ENCODE measurements at regions not wholly inside any gene's neighbourhood (a gene's known extent, or its start where the extent isn't known, plus 50 kb on each side); places are given as distances from the start of the nearest gene placed in this dataset.

DNA sequence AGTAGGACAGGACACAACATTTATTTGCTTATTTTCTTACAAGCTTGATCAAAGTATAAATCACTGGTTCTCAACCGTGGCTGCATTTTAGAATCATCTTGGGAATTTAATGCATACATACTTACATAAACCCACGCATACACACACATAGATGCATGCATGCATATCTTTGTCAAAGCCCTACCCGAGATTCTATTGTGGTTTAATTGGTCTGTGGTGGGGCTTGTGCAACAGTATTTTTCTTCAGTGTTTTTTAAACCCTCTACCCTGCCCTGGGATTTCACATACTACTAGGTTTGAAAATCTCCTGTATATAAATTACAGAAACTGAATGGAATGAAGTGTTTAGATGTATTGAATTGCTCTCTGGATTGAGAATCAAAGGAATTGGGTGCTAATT lies 1166.2 kb downstream of the MAT2B start:
- no peak for TF ChIP-seq CTCF (IDR thresholded peaks at IDR 0.05)
- TF ChIP-seq EZH2 (IDR thresholded peaks at IDR 0.05; ENCODE audit: borderline replicate concordance, insufficient read depth, low read depth, low read length, poor library complexity, severe bottlenecking) = no peak

GRCh38 chr5:164672205-164672604 lies 1166.8 kb downstream of the MAT2B start:
- no peaks in the 10 kb centered on the region for H3K27me3 Mint-ChIP-seq
- H2AFZ ChIP-seq (ENCODE audit: insufficient read depth, low read depth, low read length, poor library complexity, severe bottlenecking) = no peak overlapping the region
- H3K79me2 ChIP-seq (ENCODE audit: control insufficient read depth, insufficient read depth, low read length) = no peaks in the 10 kb centered on the region
- CTCF ChIA-PET = interaction anchor here (1.1 kb wide), 1 partner anchor 13 kb away, joined by 3 read pairs; no protein-coding TSS in a partner anchor
- 81% methylated on average over 2 of the region's 4 CpGs for WGBS (ENCODE audit: insufficient coverage)
- no peak overlapping the region for H3K4me3 Mint-ChIP-seq
- ATAC-seq (ENCODE audit: low read depth) (no peak), DNase-seq (no peak)
- intact Hi-C loops (cut with micrococcal nuclease) = loop anchor here (2.0 kb wide), 1 partner anchor 1107 kb away; no protein-coding TSS in a partner anchor
- H3K9me3 Mint-ChIP-seq (ENCODE audit: insufficient read depth) = no peaks in the 10 kb centered on the region
- POLR2A ChIA-PET = no interaction called here
- H3K27me3 ChIP-seq (replicated peaks in 1 of 4; ENCODE audit: control extremely low read depth in 1 of 4, control insufficient read depth in 3 of 4, insufficient read depth in 4 of 4, low read length in 3 of 4) = no peaks in the 10 kb centered on the region
- H3K4me2 ChIP-seq (replicated peaks; ENCODE audit: low read depth, low read length, poor library complexity, severe bottlenecking) = no peak overlapping the region
- no peaks in the 10 kb centered on the region for H3K36me3 ChIP-seq (replicated peaks in 1 of 2; ENCODE audit: control extremely low read depth in 1 of 2, control insufficient read depth in 1 of 2, extremely low read depth in 1 of 2, insufficient read depth in 2 of 2, low read length in 1 of 2)
- no peaks in the 10 kb centered on the region for H4K20me1 ChIP-seq (ENCODE audit: control insufficient read depth, insufficient read depth, low read length, poor library complexity, severe bottlenecking)
- no peaks in the 10 kb centered on the region for H3K4me1 Mint-ChIP-seq
- no peak overlapping the region for H3K4me3 ChIP-seq (ENCODE audit: control extremely low read depth in 1 of 5, extremely low read depth in 1 of 5, insufficient read depth in 1 of 5, low read depth in 2 of 5, low read length in 4 of 5)
- H3K9ac ChIP-seq (ENCODE audit: low read length) = no peak overlapping the region
- TF ChIP-seq CTCF (IDR thresholded peaks at IDR 0.05) = no peak
- TF ChIP-seq EZH2 (IDR thresholded peaks at IDR 0.05; ENCODE audit: borderline replicate concordance, insufficient read depth, low read depth, low read length, poor library complexity, severe bottlenecking) = no peak
- no peaks in the 10 kb centered on the region for H3K4me1 ChIP-seq (ENCODE audit: control insufficient read depth in 2 of 2, insufficient read depth in 2 of 2, low read length in 2 of 2)
- no peaks in the 10 kb centered on the region for H3K9me3 ChIP-seq (ENCODE audit: control extremely low read depth in 1 of 3, control insufficient read depth in 2 of 3, insufficient read depth in 1 of 3, low read length in 2 of 3)
- H3K27ac ChIP-seq (ENCODE audit: low read length in 2 of 2) = no peak overlapping the region
- H3K27ac Mint-ChIP-seq = no peak overlapping the region

More for the DNA sequence above, 1166.2 kb downstream of the MAT2B start:
- Histone ChIP-seq H2AFZ (ENCODE audit: insufficient read depth, low read depth, low read length, poor library complexity, severe bottlenecking) (no peak overlapping the region), H3K4me1 (ENCODE audit: control insufficient read depth in 2 of 2, insufficient read depth in 2 of 2, low read length in 2 of 2) (no peaks in the 10 kb centered on the region), H4K20me1 (ENCODE audit: control insufficient read depth, insufficient read depth, low read length, poor library complexity, severe bottlenecking) (no peaks in the 10 kb centered on the region), H3K36me3 (replicated peaks in 1 of 2; ENCODE audit: control extremely low read depth in 1 of 2, control insufficient read depth in 1 of 2, extremely low read depth in 1 of 2, insufficient read depth in 2 of 2, low read length in 1 of 2) (no peaks in the 10 kb centered on the region), H3K27ac (ENCODE audit: low read length in 2 of 2) (no peak overlapping the region), H3K27me3 (replicated peaks in 1 of 4; ENCODE audit: control extremely low read depth in 1 of 4, control insufficient read depth in 3 of 4, insufficient read depth in 4 of 4, low read length in 3 of 4) (no peaks in the 10 kb centered on the region), H3K4me2 (replicated peaks; ENCODE audit: low read depth, low read length, poor library complexity, severe bottlenecking) (no peak overlapping the region), H3K79me2 (ENCODE audit: control insufficient read depth, insufficient read depth, low read length) (no peaks in the 10 kb centered on the region), H3K9me3 (ENCODE audit: control extremely low read depth in 1 of 3, control insufficient read depth in 2 of 3, insufficient read depth in 1 of 3, low read length in 2 of 3) (no peaks in the 10 kb centered on the region), H3K4me3 (ENCODE audit: control extremely low read depth in 1 of 5, extremely low read depth in 1 of 5, insufficient read depth in 1 of 5, low read depth in 2 of 5, low read length in 4 of 5) (no peak overlapping the region), H3K9ac (ENCODE audit: low read length) (no peak overlapping the region)
- Mint-ChIP-seq H3K27ac (no peak overlapping the region), H3K4me1 (no peaks in the 10 kb centered on the region), H3K4me3 (no peak overlapping the region), H3K9me3 (ENCODE audit: insufficient read depth) (no peaks in the 10 kb centered on the region), H3K27me3 (no peaks in the 10 kb centered on the region)
- no CpG with 5 or more reads among the region's 3 CpGs for WGBS (ENCODE audit: insufficient coverage)
- ChIA-PET POLR2A (no interaction called here), CTCF (interaction anchor here (1.0 kb wide), 1 partner anchor 975 kb away, joined by 3 read pairs; no protein-coding TSS in a partner anchor)
- DNase-seq = no peak
- intact Hi-C loops (cut with micrococcal nuclease) = loop anchor here (2.0 kb wide), 1 partner anchor 1107 kb away; no protein-coding TSS in a partner anchor
- ATAC-seq (ENCODE audit: low read depth) = no peak
